Fibroblast of the aortic adventitia (primary cell): ENCODE measurements at regions not wholly inside any gene's neighbourhood (a gene's known extent, or its start where the extent isn't known, plus 50 kb on each side); places are given as distances from the start of the nearest gene placed in this dataset.

ENCODE experiments used
- DNase-seq: peaks from one replicate; pipeline ENCODE4 v3.0.0-alpha.2; 2010; ENCODE audit warnings: low read depth
- H3K4me3 ChIP-seq: 2 replicates; pipeline ENCODE4 v1.5.1; 2011; ENCODE audit warnings: low read depth, mild to moderate bottlenecking, control low read depth, low read length, moderate library complexity
- CTCF ChIP-seq: IDR thresholded peaks from 2 replicates; pipeline ENCODE4 v1.5.1; 2011; ENCODE audit warnings: mild to moderate bottlenecking, low read length, control low read depth, inconsistent platforms; ENCODE audit not compliant: insufficient read depth

DNA sequence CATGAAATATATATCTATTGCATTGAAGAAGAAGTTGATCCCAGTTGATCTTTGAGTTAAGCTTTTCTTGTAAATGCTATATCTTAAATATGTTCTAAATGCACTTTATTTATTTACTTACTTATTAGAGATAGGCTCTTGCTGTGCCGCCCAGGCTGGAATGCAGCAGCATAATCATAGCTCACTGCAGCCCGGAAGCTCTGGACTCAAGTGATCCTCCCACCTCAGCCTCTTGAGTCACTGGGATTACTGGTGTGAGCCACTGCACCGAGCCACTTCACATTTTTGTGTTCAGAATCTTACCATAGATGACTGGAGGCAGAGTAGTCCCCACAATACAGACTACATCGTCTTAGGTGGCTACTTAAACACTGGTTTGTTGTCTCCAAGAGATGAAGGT is 324.3 kb upstream of the SLIT2 start:
- DNase-seq = no peak
- no peak overlapping the region for H3K4me3 ChIP-seq
- TF ChIP-seq CTCF = no peak

GRCh38 chr4:19925516-19925915 is 326.2 kb upstream of the SLIT2 start:
- TF ChIP-seq CTCF = no peak
- no peak for DNase-seq
- no peak overlapping the region for H3K4me3 ChIP-seq

GRCh38 chr4:19924761-19925160 is 326.9 kb upstream of the SLIT2 start:
- peak; percentile 49 for DNase-seq
- no peak for TF ChIP-seq CTCF
- H3K4me3 ChIP-seq = no peak overlapping the region

- H3K4me3 ChIP-seq = no peak overlapping the region
- no peak for DNase-seq
- no peak for TF ChIP-seq CTCF
Observed at GRCh38 chr4:19915276-19915675, 336.4 kb upstream of the SLIT2 start.

DNA sequence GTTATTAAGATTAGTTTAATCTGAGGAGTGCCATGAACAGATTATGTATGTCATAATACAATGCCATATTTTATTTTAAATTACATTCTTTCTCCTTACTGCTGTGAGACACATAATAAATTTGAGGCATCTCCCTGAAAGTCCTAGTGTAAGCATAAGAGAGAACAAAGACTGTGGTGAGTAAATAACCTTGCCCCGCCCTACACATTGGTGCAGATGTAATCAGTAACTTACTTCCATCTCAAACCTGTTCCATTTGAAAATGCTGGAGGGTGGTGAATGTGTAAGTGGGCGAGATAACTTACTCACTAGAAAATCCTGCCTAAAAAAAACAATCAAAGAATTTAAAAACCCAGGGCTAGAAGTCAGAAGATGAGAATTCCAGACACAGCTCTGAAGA is 338.1 kb upstream of the SLIT2 start:
- no peak for TF ChIP-seq CTCF
- no peak overlapping the region for H3K4me3 ChIP-seq
- peak; percentile 4 for DNase-seq

DNA sequence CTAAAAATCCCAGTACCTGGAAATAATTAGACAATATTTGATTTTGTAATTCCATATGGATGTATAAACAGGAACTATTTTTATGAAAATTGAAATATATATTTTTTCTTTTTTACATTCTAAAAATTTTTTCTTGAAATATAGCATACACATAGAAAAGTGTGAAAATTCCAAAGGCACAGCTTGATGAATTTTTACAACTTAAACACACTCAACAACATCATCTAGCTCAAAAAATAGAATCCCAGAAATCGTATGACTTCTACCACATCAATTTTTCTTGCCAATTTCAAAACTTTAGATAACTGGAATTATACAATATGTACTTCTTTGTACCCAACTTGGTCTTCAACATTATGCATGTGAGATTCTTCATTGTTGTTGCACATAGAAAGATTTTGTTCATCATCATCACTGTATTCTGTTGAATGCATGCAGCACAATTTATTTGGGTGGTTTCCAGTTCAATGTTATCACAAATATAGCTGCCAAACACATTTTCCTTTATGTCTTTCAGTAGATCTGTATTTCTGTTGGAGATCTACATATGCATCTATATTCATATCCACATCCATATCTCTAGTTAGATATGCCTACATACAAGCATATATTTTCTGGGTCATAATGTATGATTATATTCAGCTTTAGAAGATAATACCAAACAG is 340.7 kb upstream of the SLIT2 start:
- H3K4me3 ChIP-seq = no peak overlapping the region
- no peak for TF ChIP-seq CTCF
- no peak for DNase-seq

GRCh38 chr4:19905024-19905423 is 346.7 kb upstream of the SLIT2 start:
- no peak for DNase-seq
- no peak for TF ChIP-seq CTCF
- H3K4me3 ChIP-seq = no peak overlapping the region
